ENCODE measurements at regions not wholly inside any gene's neighbourhood (a gene's known extent, or its start where the extent isn't known, plus 50 kb on each side); places are given as distances from the start of the nearest gene placed in this dataset.

DNA sequence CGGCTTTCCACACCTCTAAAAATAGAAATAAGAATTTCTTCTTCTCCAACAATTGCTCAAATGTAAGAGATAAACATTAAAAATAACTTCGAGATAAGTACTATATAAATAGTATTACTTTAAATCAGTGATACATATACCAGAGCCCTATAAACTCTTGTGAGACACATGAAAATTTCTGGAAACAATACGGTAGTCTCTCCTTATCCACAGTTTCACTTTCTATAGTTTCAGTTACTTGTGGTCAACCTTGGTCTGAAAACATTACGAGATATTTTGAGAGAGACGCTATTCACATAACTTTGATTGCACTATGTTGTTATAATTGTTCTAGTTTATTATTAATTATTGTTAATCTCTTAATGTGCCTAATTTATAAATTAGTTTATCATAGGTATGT, 101.5 kb upstream of the CXXC4 start:
- H3K18ac ChIP-seq (ENCODE audit: extremely low read depth, low read length), result no peak overlapping the region
- no peak overlapping the region for H4K8ac ChIP-seq (ENCODE audit: extremely low read depth, insufficient read depth, low read length)
- no peak overlapping the region for H4K91ac ChIP-seq (replicated peaks; ENCODE audit: insufficient read length, low read length)
- no peak overlapping the region for H3K14ac ChIP-seq (ENCODE audit: insufficient read length)
- DNase-seq (ENCODE audit: low read depth in 1 of 2, low spot score in 2 of 2) (no peak), FAIRE-seq (no peak)
- no peak overlapping the region for H3K4me3 ChIP-seq (ENCODE audit: extremely low read depth in 1 of 4, insufficient read depth in 2 of 4, low read depth in 3 of 4, low read length in 4 of 4)
- H3K27me3 ChIP-seq (replicated peaks in 1 of 4; ENCODE audit: control insufficient read depth in 3 of 4, extremely low read depth in 1 of 4, insufficient read depth in 3 of 4, low read length in 3 of 4), result no peaks in the 10 kb centered on the region
- H4K5ac ChIP-seq (ENCODE audit: insufficient read length, low read depth, low read length), result no peak overlapping the region
- CTCF ChIA-PET (ENCODE audit: partially characterized antibody), result no interaction called here
- no peak overlapping the region for H3K9ac ChIP-seq (replicated peaks in 1 of 4; ENCODE audit: extremely low read depth in 1 of 4, low read depth in 3 of 4, low read length in 3 of 4)
- H2BK15ac ChIP-seq (ENCODE audit: low read length), result no peak overlapping the region
- no peak overlapping the region for H3K23ac ChIP-seq (ENCODE audit: insufficient read length)
- 91% methylated on average over 5 of the region's 5 CpGs; no CpG with 5 or more reads in 1 of the 2 experiments for WGBS, 2 experiments (ENCODE audit: extremely low coverage in 1 of 2, insufficient coverage in 1 of 2, insufficient read length in 1 of 2, insufficient replicate concordance in 2 of 2, low coverage in 1 of 2, low lambda C conversion rate in 2 of 2, missing lambda C conversion rate in 1 of 2)
- no peaks in the 10 kb centered on the region for H3K79me1 ChIP-seq (ENCODE audit: low read depth, low read length)
- H3K4ac ChIP-seq (replicated peaks; ENCODE audit: insufficient read length, low read depth, low read length), result no peak overlapping the region
- H2AK5ac ChIP-seq (ENCODE audit: low read depth, low read length), result no peak overlapping the region
- no peak overlapping the region for H3K4me2 ChIP-seq (ENCODE audit: insufficient read depth in 1 of 2, low read depth in 2 of 2, low read length in 2 of 2)
- H2BK20ac ChIP-seq (ENCODE audit: low read length), result no peak overlapping the region
- H2BK120ac ChIP-seq (replicated peaks; ENCODE audit: low read depth, low read length), result no peak overlapping the region
- no peaks in the 10 kb centered on the region for H3K9me3 ChIP-seq (ENCODE audit: insufficient read depth in 2 of 2, low read depth in 1 of 2, low read length in 1 of 2)
- POLR2A ChIA-PET (ENCODE audit: partially characterized antibody), result no interaction called here
- H3K4me1 ChIP-seq (replicated peaks in 1 of 4; ENCODE audit: control insufficient read depth in 3 of 4, insufficient read depth in 4 of 4, low read length in 3 of 4), result peaks cover 0 to 3% (median 2%) of the 10 kb centered on the region in 4 experiments; a peak in 4 of 7 replicates
- H3K27ac ChIP-seq (ENCODE audit: low read depth, low read length), result no peak overlapping the region
- H2BK12ac ChIP-seq (ENCODE audit: low read depth, low read length), result no peak overlapping the region
- TF ChIP-seq KDM1A (IDR thresholded peaks at IDR 0.05; ENCODE audit: borderline replicate concordance, low read length) (no peak), POU5F1 (IDR thresholded peaks at IDR 0.05; ENCODE audit: low read depth, low read length) (no peak), EZH2 (IDR thresholded peaks at IDR 0.05; ENCODE audit: low read depth, low read length, severe bottlenecking) (no peak), RFX5 (IDR thresholded peaks at IDR 0.05; ENCODE audit: borderline replicate concordance, low read depth, low read length) (no peak), SIN3A (conservative IDR thresholded peaks at IDR 0.05 in 1 of 2, IDR thresholded peaks at IDR 0.05 in 1 of 2; ENCODE audit: low read depth in 1 of 2, low read length in 2 of 2) (no peak), RAD21 (IDR thresholded peaks at IDR 0.05 in 1 of 2, conservative IDR thresholded peaks at IDR 0.05 in 1 of 2; ENCODE audit: low read depth in 2 of 2, low read length in 2 of 2) (no peak), CEBPB (IDR thresholded peaks at IDR 0.05; ENCODE audit: low read depth, low read length) (no peak), EP300 (IDR thresholded peaks at IDR 0.05; ENCODE audit: borderline replicate concordance in 1 of 2, low read depth in 2 of 2, low read length in 2 of 2) (no peak)
- TF ChIP-seq, protein P1, sequence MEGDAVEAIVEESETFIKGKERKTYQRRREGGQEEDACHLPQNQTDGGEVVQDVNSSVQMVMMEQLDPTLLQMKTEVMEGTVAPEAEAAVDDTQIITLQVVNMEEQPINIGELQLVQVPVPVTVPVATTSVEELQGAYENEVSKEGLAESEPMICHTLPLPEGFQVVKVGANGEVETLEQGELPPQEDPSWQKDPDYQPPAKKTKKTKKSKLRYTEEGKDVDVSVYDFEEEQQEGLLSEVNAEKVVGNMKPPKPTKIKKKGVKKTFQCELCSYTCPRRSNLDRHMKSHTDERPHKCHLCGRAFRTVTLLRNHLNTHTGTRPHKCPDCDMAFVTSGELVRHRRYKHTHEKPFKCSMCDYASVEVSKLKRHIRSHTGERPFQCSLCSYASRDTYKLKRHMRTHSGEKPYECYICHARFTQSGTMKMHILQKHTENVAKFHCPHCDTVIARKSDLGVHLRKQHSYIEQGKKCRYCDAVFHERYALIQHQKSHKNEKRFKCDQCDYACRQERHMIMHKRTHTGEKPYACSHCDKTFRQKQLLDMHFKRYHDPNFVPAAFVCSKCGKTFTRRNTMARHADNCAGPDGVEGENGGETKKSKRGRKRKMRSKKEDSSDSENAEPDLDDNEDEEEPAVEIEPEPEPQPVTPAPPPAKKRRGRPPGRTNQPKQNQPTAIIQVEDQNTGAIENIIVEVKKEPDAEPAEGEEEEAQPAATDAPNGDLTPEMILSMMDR (IDR thresholded peaks at IDR 0.05; ENCODE audit: control extremely low read depth in 1 of 3, insufficient read depth in 1 of 3, low read depth in 1 of 3, low read length in 3 of 3), result no peak
- TF ChIP-seq, protein P2, sequence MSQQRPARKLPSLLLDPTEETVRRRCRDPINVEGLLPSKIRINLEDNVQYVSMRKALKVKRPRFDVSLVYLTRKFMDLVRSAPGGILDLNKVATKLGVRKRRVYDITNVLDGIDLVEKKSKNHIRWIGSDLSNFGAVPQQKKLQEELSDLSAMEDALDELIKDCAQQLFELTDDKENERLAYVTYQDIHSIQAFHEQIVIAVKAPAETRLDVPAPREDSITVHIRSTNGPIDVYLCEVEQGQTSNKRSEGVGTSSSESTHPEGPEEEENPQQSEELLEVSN (IDR thresholded peaks at IDR 0.05), result no peak
- H3K36me3 ChIP-seq (ENCODE audit: control insufficient read depth in 2 of 4, insufficient read depth in 4 of 4, low read length in 3 of 4), result no peaks in the 10 kb centered on the region
- no peaks in the 10 kb centered on the region for H4K20me1 ChIP-seq (replicated peaks in 1 of 2; ENCODE audit: control insufficient read depth in 1 of 2, insufficient read depth in 2 of 2, low read length in 2 of 2)
- no peaks in the 10 kb centered on the region for H3K23me2 ChIP-seq (ENCODE audit: low read depth, low read length)
- no peak overlapping the region for H2AFZ ChIP-seq (ENCODE audit: low read length)
- H3K56ac ChIP-seq (replicated peaks; ENCODE audit: insufficient read length, low read depth, low read length), result no peak overlapping the region
- H2BK5ac ChIP-seq (ENCODE audit: low read depth, low read length), result no peak overlapping the region
- H3K79me2 ChIP-seq (ENCODE audit: control insufficient read depth in 1 of 2, insufficient read depth in 2 of 2, low read length in 2 of 2), result no peaks in the 10 kb centered on the region

All from H1 (cell line).